ENCODE measurements at regions not wholly inside any gene's neighbourhood (a gene's known extent, or its start where the extent isn't known, plus 50 kb on each side); places are given as distances from the start of the nearest gene placed in this dataset.

DNA sequence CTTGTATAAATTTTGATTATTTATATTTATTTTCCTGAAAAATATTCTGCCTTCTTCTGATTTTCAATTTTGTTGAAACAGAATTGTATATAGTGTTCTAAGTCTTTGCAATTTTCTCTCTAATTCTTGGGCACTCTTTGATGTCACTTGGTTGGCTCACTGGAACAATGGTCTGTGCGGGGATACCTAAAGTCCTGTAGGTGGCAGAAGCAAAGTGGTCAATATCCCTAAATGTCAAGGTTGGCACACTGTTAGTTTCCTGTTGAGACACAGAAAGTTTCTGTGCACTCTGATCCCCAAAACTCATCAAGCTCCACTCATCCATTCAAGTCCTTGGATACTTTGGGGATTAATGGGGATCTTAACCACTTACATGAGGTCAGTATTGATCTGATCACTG lies 480.8 kb upstream of the CCNG1 start:
- no peak overlapping the region for H2BK120ac ChIP-seq (ENCODE audit: low read depth, low read length)
- no peak overlapping the region for H3K23ac ChIP-seq (ENCODE audit: low read depth, low read length)
- no peak for DNase-seq
- no peak overlapping the region for H3K4ac ChIP-seq (ENCODE audit: low read depth, low read length)
- H3K4me1 ChIP-seq (ENCODE audit: control insufficient read depth, insufficient read depth, low read length) = no peaks in the 10 kb centered on the region
- H3K36me3 ChIP-seq (ENCODE audit: control insufficient read depth, insufficient read depth, low read length) = no peaks in the 10 kb centered on the region
- H4K20me1 ChIP-seq (ENCODE audit: insufficient read depth, low read length) = no peaks in the 10 kb centered on the region
- H3K4me3 ChIP-seq (ENCODE audit: insufficient read depth, low read depth, low read length) = no peak overlapping the region
- H2BK15ac ChIP-seq (ENCODE audit: low read depth, low read length) = no peak overlapping the region
- H3K4me2 ChIP-seq (ENCODE audit: low read depth, low read length) = no peak overlapping the region
- no peak overlapping the region for H3K27ac ChIP-seq (ENCODE audit: insufficient read depth, low read length)
- dilution Hi-C loops (cut with HindIII; ENCODE audit: low sequenced_read_pairs, unreplicated experiment) = no loop called here
- H4K91ac ChIP-seq (ENCODE audit: insufficient read depth, low read depth, low read length) = no peak overlapping the region
- no peak overlapping the region for H2AFZ ChIP-seq (replicated peaks; ENCODE audit: low read length, poor library complexity)
- no peak overlapping the region for H3K14ac ChIP-seq (replicated peaks; ENCODE audit: low read depth, low read length)
- no peak overlapping the region for H2BK20ac ChIP-seq (ENCODE audit: low read depth, low read length)
- TF ChIP-seq CHD1 (IDR thresholded peaks at IDR 0.05; ENCODE audit: low read depth, low read length) (no peak), NFE2L2 (IDR thresholded peaks at IDR 0.05; ENCODE audit: low read depth, low read length) (no peak), SMC3 (IDR thresholded peaks at IDR 0.05; ENCODE audit: low read depth, low read length) (no peak), USF2 (IDR thresholded peaks at IDR 0.05; ENCODE audit: low read depth, low read length) (no peak), BHLHE40 (IDR thresholded peaks at IDR 0.05; ENCODE audit: low read depth, low read length) (no peak), CTCF (conservative IDR thresholded peaks at IDR 0.05; ENCODE audit: low read depth, low read length) (no peak), RCOR1 (IDR thresholded peaks at IDR 0.05; ENCODE audit: insufficient replicate concordance, low read length) (no peak), MAZ (IDR thresholded peaks at IDR 0.05; ENCODE audit: borderline replicate concordance, low read depth, low read length) (no peak)
- TF ChIP-seq, protein P1, sequence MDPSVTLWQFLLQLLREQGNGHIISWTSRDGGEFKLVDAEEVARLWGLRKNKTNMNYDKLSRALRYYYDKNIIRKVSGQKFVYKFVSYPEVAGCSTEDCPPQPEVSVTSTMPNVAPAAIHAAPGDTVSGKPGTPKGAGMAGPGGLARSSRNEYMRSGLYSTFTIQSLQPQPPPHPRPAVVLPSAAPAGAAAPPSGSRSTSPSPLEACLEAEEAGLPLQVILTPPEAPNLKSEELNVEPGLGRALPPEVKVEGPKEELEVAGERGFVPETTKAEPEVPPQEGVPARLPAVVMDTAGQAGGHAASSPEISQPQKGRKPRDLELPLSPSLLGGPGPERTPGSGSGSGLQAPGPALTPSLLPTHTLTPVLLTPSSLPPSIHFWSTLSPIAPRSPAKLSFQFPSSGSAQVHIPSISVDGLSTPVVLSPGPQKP (IDR thresholded peaks at IDR 0.05; ENCODE audit: borderline replicate concordance, low read depth, low read length) = no peak
- no peak overlapping the region for H2AK5ac ChIP-seq (ENCODE audit: low read depth, low read length)
- H3K9ac ChIP-seq (ENCODE audit: low read depth, low read length) = no peak overlapping the region
- no peaks in the 10 kb centered on the region for H3K9me3 ChIP-seq (ENCODE audit: control insufficient read depth, insufficient read depth, low read length)
- H3K27me3 ChIP-seq (ENCODE audit: control insufficient read depth, insufficient read depth, low read length) = no peaks in the 10 kb centered on the region
- no peak overlapping the region for H4K8ac ChIP-seq (ENCODE audit: low read depth in 2 of 2, low read length in 2 of 2)
- ChIA-PET CTCF (no interaction called here), POLR2A (ENCODE audit: unreplicated experiment) (no interaction called here)
- in situ Hi-C loops (cut with MboI; ENCODE audit: low sequenced_read_pairs) = no loop called here
- ATAC-seq (ENCODE audit: low read depth) = no peak
- H3K56ac ChIP-seq (ENCODE audit: extremely low read depth, insufficient read depth, low read length) = no peak overlapping the region
- H2AK9ac ChIP-seq (replicated peaks; ENCODE audit: low read depth, low read length, poor library complexity) = no peak overlapping the region
- H3K79me1 ChIP-seq (ENCODE audit: low read depth in 1 of 2, low read length in 2 of 2) = no peaks in the 10 kb centered on the region
- H2BK5ac ChIP-seq (ENCODE audit: low read depth, low read length, poor library complexity, severe bottlenecking) = no peak overlapping the region
- intact Hi-C loops (cut with micrococcal nuclease) = no loop called here
- no CpG with 5 or more reads among the region's 1 CpG for WGBS, 2 experiments (ENCODE audit: extremely low coverage in 2 of 2, insufficient read length in 1 of 2)
- BruUV-seq (replicated peaks) = no TSS peak
- H4K5ac ChIP-seq (ENCODE audit: low read depth, low read length) = no peak overlapping the region
- no peak overlapping the region for H3K18ac ChIP-seq (ENCODE audit: low read depth, low read length)
- no peaks in the 10 kb centered on the region for H3K9me1 ChIP-seq (ENCODE audit: insufficient read depth, low read length)

All from IMR-90 (cell line).